Ramos (cell line): ENCODE measurements at regions not wholly inside any gene's neighbourhood (a gene's known extent, or its start where the extent isn't known, plus 50 kb on each side); places are given as distances from the start of the nearest gene placed in this dataset.

ENCODE experiments used
- in situ Hi-C: fragments of 300-500 bp; cut with MboI; formaldehyde crosslinking; loops from one replicate; pipeline ENCODE4 v1.14.3; 2022; ENCODE audit warnings: low sequenced_read_pairs; ENCODE audit not compliant: unreplicated experiment

DNA sequence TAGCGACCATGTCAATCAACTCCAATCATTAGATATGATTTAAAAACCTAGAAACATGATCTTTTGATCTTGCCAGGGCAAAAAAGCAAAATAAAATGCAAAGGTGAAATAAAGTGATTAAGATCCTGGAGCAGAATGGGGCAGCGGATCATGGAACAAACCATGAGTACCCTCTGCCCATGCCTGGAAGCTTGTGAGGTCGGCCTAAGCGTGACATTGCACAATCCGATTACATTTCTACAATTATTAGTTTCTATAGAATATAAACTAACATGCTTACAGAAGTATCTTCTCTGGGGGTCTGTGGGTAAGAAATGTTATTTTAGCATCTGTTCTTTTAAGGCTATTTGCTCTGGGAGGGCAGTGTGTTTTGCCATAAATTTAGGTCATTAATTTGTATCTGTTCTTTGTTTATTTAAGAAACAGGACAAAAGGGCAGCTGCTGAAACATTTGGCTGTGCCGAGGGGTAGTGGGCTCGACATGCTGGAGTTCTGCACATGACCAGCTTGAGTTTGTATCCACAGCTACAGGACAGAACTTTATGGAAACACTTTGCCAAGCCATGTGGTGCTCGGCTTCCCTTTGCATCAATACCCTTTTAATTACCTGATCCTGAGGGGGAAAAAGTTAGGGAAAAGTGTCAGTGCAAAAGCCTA lies 55.9 kb downstream of the ZBTB18 start:
- in situ Hi-C loops: no loop called here

DNA sequence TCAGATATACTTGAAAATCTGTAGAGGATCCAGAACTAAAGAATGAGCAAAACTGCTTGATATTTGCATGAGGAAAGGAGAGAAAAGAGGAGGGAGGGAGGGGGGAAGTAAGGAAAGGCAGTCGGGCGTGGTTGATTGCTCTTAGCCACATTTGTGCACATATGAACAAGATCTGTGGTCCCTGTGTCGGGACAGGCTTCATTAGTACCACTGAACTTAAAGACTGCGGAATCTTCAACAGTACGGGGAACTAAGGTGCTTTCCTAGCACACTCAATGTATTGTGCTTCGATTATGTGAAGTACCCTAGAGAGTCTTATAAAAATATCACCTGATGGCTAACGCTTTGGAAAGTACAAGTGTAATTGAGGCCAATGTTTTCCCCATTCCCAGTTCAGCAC lies 59.9 kb downstream of the ZBTB18 start:
- in situ Hi-C loops: no loop called here

DNA sequence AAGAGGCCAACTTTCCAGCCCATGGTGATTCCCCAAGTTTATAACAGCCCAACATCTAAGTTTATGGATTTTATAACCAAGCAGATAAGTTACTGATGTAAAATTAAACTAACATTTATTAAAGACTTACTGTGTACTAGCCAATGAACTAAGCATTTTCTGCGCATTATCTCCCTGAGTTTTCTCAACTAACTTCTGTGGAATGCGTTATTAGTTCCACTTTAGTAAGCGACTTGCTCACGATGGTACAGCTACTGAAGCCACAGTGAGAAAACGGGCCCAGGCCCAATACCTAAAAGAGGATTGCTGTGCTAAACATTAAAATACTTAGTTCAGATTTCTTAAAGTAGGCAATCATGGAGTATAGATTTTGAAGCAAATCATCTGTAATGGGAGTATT lies 61.0 kb downstream of the ZBTB18 start:
- in situ Hi-C loops: no loop called here

DNA sequence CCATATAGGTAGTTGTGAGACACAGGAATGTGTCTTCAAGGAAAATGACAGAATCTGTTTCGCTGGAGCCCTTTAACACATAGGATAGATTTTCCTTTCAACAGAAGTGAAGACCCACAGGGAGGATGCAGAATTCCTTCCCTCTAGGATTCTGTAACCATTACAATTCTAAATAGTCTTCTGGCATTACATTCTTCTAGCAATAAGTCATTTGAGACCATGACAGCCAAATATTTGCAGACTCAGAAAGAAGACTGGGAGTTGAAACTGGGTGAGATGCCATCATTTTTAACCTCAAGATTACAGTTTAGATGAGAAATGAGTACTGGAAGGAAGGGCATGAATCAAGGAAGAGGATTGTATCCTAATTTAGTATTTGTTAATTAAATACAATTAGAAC lies 61.6 kb downstream of the ZBTB18 start:
- in situ Hi-C loops: no loop called here

DNA sequence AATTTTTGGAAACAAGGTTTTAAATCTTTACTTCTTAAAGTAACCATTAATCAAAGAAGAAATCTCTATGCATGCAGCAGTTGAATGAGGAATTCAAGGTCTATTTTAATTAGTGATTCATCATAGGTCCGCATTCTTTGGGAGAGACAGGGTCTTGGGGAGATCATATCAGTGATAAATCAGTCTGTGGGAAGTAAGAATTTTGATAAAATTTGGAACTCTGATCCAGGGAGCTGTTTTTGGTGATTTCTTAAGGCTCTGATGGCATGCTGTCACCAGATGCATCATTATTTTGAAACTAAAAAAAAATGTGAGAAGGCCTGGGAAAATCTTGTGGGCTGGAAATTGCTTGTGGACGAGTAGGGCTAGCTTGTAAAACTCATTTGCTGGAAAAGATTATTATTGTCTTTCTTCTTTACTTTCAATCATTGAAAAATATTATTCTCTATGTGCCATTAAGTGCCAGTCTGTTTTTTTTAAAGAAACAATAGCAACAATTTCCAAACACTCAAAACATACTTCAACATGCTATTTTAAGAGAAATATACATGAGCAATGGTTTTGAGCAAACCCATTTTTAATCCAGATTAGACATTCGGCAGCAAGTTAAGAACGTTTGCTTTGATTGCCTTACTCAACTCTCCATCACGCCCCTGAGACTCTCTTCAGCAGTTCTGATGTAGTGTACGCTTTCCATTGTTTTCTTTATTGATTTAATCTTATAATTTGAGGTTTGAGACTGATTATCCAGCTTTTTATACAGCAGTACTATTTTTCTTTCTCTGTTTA lies 62.6 kb downstream of the ZBTB18 start:
- in situ Hi-C loops: no loop called here

DNA sequence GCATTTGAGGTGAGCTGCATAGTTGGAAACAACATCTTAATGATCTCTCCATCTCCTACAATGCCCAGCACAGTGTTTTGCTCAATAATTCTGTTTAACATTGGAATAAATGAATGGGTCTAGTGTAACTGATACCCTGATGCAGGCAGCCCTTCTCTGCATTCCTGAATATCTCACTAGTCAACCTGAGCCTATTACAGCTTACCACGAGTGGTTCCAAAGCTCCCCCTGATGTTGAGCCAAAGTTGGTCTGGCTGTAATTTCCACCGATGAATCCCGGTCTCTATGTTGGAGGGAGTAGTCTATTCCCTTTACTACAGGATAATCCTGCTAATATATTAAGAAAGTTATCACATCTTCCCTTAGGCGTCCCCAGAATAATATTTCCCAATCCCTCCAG lies 63.8 kb downstream of the ZBTB18 start:
- in situ Hi-C loops: no loop called here

DNA sequence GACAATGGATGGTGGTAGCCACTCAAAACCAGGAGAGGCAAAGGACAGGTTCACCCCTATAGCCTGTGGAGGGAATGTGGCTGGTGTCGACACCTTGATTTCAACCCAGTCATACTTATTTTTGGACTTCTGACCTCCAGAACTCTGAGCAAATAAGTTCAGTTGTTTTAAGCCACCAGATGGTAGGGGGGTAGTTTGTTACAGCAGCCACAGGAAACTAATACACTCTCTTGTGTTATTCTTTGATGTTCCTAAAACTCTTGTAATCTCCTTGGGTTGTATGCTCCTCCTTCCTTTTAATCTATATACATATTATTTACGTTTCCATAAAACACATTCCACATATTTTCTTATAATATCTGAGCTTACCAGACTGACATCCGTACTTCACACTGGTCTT lies 65.9 kb downstream of the ZBTB18 start:
- in situ Hi-C loops: no loop called here

DNA sequence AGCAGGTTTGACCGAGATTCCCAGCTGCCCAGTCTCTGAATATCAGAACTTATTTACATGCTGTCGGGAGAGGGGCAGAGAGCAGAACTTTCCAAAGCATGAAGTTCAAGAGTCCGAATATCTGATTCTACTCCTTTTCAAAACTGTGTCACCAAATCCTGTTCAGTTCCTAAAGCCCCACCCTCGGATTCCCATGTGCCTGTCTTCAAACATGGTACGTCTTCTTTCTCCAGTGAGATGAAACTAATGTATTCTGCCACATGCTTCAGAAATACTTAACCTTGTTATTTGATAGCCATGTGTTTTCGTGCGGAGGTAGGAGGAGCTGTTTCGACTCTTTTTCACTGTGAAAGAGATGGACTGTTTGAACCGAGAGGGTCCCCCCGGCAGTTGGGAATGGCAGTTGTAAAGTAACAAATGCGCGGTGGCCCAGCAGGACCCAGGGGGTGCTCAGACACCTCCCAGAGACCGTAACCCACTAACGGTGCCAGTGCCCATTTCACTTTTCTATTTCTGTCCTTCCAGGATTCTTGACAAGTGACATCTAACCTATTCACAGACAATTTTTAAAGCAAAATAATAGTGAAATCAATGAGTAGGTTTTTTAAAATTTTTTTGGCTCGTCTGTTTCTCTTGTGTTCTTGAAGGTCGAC lies 67.2 kb downstream of the ZBTB18 start:
- in situ Hi-C loops: no loop called here

DNA sequence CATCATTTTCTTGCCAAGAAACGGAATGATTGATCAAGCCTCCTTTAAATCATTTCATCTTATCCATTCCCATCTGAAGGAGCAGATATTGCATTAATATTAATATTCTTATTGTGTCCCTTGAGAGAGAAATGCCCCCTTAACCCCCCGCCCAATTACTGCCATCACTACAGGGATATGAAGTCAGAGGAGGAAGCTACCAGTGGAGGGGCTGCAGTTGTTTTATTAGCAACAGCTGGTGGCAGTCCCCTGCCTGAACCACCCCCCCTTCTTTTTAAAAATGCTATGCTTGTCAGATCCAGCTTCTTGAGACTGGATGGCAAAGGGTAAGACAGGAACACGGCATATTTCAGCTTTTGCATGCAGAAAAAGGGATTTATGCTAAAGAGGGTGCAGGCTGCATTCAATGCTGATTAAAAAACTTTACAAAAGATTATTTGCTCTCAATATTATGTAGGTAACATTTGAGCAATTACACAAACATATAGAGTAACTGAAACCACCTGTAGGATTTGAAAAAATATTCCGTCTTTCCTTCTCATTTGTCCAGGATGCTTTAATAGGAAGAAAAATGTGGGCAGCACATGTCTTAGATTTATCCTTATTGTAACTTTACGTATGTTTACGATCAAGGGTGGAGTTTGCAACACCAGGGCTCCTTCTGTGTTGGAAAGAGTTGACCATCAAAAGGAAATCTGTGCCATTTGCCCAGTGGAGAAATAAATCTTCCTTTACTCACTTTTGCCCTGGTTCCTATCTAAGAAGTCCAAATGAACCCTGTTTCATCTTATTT lies 77.7 kb downstream of the ZBTB18 start:
- in situ Hi-C loops: no loop called here

DNA sequence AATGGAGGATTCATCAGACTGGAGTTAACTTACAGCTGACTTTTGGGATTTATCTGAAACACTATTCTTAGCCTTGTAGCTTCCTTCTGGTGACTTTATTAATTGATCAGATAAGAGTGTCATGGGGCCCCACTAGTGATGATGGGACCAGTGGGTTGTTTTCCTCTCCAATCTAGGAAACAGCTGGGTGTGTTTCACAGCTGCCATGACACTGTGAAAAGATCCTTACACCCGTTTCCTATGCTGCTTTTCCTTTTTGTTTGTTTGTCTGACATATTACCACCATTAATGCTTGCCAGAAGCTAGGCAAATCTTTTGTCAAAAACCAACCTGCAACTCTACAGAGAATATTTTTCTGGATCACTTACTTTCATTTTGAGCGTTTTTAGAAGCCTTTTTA lies 86.2 kb downstream of the ZBTB18 start:
- in situ Hi-C loops: no loop called here

DNA sequence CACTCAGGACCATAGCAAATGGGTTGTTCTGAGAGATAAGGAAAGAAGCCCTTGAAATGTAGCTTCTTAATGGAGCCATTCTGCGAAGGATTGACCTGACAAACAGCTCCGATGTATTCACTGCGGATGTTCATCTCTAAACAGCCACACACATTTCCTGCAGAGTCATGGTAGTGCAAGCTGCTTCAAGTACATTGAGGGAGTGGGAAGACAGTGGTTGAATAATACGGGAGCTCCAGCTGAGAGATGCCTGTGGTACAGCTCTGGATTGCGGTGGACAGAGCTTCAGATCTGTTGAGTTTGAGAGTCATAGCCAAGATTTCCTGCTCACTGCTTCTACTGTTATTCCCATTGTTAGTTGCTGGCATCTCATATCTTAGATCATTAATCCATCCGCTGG lies 86.6 kb downstream of the ZBTB18 start:
- in situ Hi-C loops: no loop called here

DNA sequence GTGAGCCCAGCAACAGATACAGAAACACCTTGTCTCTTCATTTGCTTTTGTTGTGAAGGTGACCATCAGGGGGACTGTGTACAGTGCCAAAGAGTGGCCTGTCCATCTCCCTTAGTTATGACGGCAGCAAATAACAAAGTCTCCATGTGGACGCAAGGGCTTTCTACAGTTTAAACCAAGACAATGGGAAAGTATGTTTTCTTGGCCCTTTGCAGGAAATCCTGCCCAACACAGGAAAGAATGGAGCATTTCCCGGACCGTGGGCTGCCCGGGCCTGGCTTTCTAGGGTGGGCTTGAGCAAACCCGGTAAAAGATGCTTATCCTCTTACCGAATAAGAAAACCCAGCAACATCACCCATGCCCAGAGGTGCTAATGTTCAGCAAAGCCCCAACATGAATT lies 87.3 kb downstream of the ZBTB18 start:
- in situ Hi-C loops: no loop called here

DNA sequence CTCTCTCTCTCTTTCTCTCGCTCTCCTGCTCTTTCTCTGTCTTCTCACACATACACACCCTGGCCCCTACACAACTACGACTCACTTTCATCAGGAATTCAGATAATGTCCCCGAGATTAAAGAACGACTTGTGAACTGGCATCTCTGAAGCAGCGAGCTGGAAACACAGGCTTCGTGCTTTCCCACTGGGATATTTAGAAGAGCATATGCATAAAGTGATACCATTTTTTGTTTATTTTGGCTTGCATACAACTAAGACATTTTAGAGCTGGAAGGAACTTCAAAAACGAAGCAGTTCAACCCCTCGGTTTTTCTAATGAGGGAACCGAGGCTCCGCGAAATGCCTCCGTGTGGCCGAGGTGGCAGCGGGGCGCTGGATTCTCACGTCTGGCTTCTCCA lies 88.6 kb downstream of the ZBTB18 start:
- in situ Hi-C loops: no loop called here

DNA sequence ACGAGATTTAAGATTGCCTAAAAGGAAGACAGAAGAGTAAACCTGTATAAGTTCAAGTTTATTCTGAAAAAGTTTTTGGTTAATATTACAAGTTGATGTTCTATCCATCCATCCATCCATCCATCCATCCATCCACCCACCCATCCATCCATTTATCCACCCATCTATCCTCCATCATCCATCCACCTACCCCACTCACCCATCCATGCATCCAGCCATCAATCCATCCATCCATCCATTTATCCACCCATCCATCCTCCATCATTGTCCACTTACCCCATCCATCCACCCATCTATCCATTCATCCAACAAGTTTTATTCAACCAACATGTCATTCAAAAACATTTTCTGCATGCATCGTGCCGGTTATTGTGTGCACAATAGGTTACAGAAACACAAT lies 89.3 kb downstream of the ZBTB18 start:
- in situ Hi-C loops: no loop called here

DNA sequence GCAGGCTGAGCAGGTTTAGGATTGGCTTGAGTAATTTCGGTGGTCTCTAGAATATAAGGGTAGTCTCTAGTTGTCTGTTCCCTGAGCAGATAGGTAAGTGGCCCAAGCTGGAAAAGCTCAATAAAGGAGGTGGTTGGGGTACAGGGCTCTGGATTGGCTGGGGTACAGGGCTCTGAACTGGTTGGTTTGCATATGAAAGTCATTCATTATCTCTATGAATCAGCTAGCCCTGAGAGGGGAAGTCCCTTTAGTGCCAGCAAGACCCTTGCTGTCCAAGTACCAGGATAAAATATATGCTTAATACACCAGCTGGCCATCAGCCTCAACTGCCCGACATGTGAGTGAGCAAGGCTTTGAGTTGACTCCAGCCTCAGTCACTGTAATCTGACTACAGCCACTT lies 93.0 kb downstream of the ZBTB18 start:
- in situ Hi-C loops: no loop called here

DNA sequence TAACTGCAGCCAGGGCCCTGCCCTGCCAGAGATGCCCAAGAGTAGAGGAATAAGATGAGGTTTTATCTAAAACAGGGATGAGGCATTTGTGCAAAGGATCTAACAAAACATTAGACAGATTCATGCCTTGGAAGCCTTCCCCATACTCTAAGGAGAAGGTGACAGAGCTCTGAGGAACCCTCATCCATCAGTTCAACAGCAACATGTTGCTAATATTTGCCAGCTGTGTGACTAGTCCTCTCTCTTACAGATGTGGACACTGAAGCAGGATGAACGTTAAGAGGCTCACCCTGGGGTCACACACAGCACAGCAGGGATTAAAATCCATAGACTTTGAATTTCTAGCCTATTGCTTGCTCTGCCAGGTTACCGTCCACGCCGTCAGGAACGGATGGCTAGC lies 99.0 kb downstream of the ZBTB18 start:
- in situ Hi-C loops: no loop called here

DNA sequence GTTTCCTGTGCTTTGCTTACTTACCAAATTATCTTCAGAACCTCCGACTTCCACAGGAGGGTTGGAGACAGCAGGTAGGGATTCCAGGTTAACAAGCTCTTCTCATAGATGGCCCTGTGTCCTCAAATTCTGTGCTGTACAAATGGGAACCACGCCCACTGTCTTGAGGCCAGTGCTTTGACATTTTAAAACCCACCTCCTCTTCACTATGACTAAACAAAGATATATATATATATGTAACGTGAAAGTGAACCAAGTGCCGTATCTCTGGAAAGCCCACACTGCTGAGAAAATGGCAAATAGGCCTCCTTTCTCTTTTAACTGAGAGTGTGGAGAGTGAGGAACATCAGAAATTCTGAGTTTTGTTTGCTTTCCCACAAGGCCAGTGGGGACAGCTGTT lies 99.6 kb downstream of the ZBTB18 start:
- in situ Hi-C loops: no loop called here

DNA sequence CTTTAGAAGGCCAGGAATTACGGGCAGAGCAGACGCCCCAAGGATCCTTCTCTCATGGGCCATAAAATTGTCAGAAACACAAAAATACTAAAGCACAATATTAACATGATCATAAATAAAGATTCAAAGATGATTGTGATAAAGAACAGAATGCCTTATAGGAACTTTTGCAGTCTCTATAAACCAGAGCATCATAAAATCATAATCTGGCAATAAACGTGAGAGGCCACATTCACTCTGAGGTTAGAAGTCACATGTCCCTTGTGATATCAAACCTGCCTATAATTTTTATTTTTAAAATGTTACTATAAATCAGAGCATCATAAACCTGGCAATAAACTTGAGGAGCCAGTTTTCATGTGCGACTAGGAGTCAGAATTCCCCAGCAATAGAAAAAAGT lies 100.5 kb downstream of the ZBTB18 start:
- in situ Hi-C loops: no loop called here

DNA sequence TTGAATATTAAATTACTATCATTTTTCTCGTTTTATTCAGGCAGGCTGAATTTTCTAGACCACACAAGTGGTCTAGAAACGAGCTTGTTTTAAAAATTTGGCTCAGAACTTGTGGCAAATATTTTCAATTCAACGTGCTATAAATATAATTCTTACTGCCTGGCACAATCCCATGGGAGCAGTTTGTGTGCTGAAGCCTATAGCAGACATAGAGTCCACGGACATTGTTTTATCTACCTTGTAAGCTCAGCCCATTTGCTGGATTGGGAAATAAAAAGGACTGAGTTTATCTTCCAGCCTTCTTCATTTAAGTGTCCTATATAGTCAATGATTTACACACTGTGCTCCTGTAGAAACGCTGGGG lies 103.4 kb downstream of the ZBTB18 start:
- in situ Hi-C loops: no loop called here

DNA sequence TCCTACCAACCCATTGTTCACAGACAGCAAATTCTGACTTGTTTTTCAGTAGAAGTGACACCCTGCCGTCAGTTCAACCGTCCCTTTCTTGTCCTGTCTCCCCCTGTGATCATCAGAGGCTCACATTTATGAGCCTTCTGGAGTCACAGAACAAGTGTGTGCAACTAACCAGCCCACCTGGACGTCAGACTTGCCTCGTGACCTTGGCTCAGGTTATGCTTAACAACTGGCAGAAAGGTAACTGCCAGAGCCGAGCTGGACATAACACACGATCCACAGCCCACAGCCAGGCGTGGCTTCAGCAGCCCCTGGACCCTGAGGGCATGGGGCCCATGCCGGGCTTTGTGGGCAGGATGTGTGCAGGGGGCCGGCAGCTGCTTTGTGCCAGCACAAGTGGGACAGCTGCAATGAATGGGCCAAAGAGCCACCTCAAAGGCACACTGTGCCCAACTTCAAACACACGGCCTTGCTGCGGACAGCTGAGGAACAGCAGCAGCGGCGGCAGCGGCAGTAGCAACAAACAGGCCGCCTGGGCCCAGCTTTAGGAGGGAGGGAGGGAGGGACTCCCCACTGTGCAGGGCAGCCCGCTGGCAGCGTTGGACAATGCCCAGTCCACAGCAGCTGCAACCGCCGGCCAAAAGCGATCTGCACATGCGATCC lies 103.9 kb downstream of the ZBTB18 start:
- in situ Hi-C loops: no loop called here
